CD4-positive, CD25-positive, alpha-beta regulatory T cell (primary cell): ENCODE measurements at regions not wholly inside any gene's neighbourhood (a gene's known extent, or its start where the extent isn't known, plus 50 kb on each side); places are given as distances from the start of the nearest gene placed in this dataset.

Source experiments
- ATAC-seq, 2 donors: fragments of 150-1000 bp; cut with Tn5 transposase; one replicate each; pipeline ENCODE4 v1.10.0; 2021; ENCODE audit warnings: low read depth in 2 of 2, moderate number of reproducible peaks in 2 of 2, moderate library complexity in 1 of 2
- DNase-seq, 3 donors: peaks; one replicate each; pipeline versions ENCODE4 v3.0.0 to v3.0.0-alpha.2; 2012 to 2022; ENCODE audit warnings: mixed read lengths in 1 of 3
- H3K27ac ChIP-seq: one replicate; pipeline ENCODE4 v1.7.0; 2013; ENCODE audit warnings: mild to moderate bottlenecking, low read length; ENCODE audit not compliant: insufficient read depth, poor library complexity, severe bottlenecking
- H3K27me3 ChIP-seq: one replicate; pipeline ENCODE4 v1.7.0; 2013; ENCODE audit warnings: low read length; ENCODE audit not compliant: control insufficient read depth, insufficient read depth
- H3K36me3 ChIP-seq: one replicate; pipeline ENCODE4 v1.7.0; 2013; ENCODE audit warnings: mild to moderate bottlenecking, low read length, moderate library complexity; ENCODE audit not compliant: control insufficient read depth, insufficient read depth
- H3K4me1 ChIP-seq: 2 replicates; pipeline ENCODE4 v1.7.0; 2013; ENCODE audit warnings: mild to moderate bottlenecking, low read length; ENCODE audit not compliant: insufficient read depth, control insufficient read depth, poor library complexity, severe bottlenecking
- H3K4me3 ChIP-seq: one replicate; pipeline ENCODE4 v1.7.0; 2013; ENCODE audit warnings: low read depth, mild to moderate bottlenecking, low read length, moderate library complexity
- H3K9me3 ChIP-seq, 2 experiments: 1 replicate in 1 of 2; 2 replicates in 1 of 2; pipeline ENCODE4 v1.7.0; 2013; ENCODE audit warnings: low read length in 2 of 2, mild to moderate bottlenecking in 1 of 2, moderate library complexity in 1 of 2; ENCODE audit not compliant: control insufficient read depth in 2 of 2
- H3K27ac Mint-ChIP-seq, 3 donors: one replicate each; pipeline ENCODE4 v1.8.0; 2020 to 2022; ENCODE audit warnings: mild to moderate bottlenecking in 3 of 3, mixed read lengths in 3 of 3, moderate library complexity in 2 of 3
- H3K27me3 Mint-ChIP-seq: one replicate; pipeline ENCODE4 v1.8.0; 2022; ENCODE audit warnings: mild to moderate bottlenecking, mixed read lengths
- H3K36me3 Mint-ChIP-seq: one replicate; pipeline ENCODE4 v1.8.0; 2020; ENCODE audit warnings: mixed read lengths
- H3K4me1 Mint-ChIP-seq, 4 donors: one replicate each; pipeline ENCODE4 v1.8.0; 2020 to 2022; ENCODE audit warnings: mixed read lengths in 4 of 4, mild to moderate bottlenecking in 1 of 4
- H3K4me3 Mint-ChIP-seq, 4 donors: one replicate each; pipeline ENCODE4 v1.8.0; 2020 to 2022; ENCODE audit warnings: mild to moderate bottlenecking in 4 of 4, mixed read lengths in 4 of 4, moderate library complexity in 3 of 4
- H3K9me3 Mint-ChIP-seq, 7 donors: one replicate each; pipeline ENCODE4 v1.8.0; 2020 to 2022; ENCODE audit warnings: mixed read lengths in 7 of 7, mild to moderate bottlenecking in 3 of 7, moderate library complexity in 2 of 7

DNA sequence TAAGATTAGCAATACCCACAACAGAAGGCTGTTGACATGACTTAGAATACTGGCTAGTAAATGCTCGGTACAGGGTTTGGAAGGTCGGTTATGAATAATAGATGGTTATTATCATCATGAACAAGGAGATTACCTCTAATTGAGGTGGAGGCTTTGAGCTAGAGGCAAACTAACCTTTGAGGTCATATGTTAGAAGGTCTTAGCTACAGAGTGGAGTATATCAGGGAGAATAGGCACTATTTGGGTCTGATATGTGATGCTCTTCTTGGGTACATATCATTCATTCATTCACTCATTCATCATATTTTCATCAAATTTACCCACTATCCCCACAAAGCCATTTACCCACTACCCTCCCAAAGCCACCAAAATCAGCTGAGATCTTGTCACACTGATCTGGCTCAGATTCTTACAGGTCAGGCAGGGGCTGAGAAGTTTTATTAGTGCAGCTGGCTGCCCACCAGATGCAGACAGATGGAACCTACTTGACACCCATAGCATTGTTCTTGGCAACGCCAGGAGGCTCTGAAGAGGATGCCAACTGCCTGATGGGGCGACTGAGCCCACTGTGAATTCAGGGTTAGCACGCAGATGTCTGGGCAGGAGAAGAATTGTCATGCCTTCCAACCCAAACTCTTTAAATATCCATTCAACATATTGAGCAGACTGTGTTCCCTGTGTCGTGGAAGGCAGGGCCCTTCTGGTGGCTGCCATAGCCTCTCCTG lies 90.2 kb upstream of the SH3PXD2B start:
- H3K4me1 ChIP-seq = no peaks in the 10 kb centered on the region
- H3K9me3 ChIP-seq = no peaks in the 10 kb centered on the region
- H3K27ac ChIP-seq = no peak overlapping the region
- peaks cover 13% of the 10 kb centered on the region for H3K27me3 Mint-ChIP-seq
- H3K9me3 Mint-ChIP-seq = peaks cover 0 to 3% (median 0%) of the 10 kb centered on the region in 7 donors
- DNase-seq = no peak
- no peak overlapping the region for H3K27ac Mint-ChIP-seq
- ATAC-seq = no peak
- no peaks in the 10 kb centered on the region for H3K27me3 ChIP-seq
- H3K36me3 Mint-ChIP-seq = no peaks in the 10 kb centered on the region
- no peaks in the 10 kb centered on the region for H3K36me3 ChIP-seq
- H3K4me3 Mint-ChIP-seq = no peak overlapping the region
- no peak overlapping the region for H3K4me3 ChIP-seq
- no peaks in the 10 kb centered on the region for H3K4me1 Mint-ChIP-seq

DNA sequence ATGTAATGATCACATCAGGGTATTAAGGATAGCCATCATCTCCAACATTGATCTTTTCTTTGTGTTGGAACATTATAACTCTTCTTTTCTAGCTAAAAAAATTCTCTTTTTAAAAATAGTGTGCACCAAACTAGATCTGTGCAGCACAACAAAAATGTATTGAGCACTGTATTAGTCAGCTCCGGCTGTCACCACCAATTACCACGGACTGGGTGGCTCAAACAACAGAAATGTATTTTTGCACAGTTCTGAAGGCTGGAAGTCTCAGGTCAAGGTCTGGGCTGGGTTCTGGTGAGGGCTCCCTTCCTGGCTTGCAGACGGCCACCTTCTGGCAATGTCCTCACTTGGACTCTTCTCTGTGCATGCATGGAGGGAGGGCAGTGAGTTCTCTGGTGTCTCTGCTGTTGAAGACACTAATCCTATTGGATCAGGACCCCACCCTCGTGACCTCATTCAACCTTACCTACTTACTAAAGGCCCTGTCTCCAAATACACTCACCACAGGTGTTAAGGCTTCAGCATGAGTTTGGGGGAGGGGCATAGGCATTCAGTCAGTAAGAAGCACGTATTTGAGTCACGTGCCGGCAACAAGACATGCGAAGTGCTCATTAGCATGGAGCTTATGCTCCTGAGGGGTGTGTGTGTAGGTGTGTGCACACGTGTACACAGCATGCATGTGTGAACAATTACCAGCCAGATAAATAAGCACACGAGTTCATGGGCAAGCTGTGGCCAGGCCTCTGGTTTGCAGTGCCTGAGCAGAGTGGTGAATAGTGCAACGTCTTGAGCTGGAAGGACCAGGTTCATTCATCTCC lies 89.4 kb upstream of the SH3PXD2B start:
- DNase-seq (no peak), ATAC-seq (no peak)
- H3K4me1 ChIP-seq = no peaks in the 10 kb centered on the region
- Mint-ChIP-seq H3K27me3 (peaks cover 16% of the 10 kb centered on the region), H3K4me1 (no peaks in the 10 kb centered on the region), H3K27ac (no peak overlapping the region), H3K36me3 (no peaks in the 10 kb centered on the region), H3K4me3 (no peak overlapping the region), H3K9me3 (peaks cover 0 to 3% (median 0%) of the 10 kb centered on the region in 7 donors)
- no peaks in the 10 kb centered on the region for H3K36me3 ChIP-seq
- H3K27ac ChIP-seq = no peak overlapping the region
- no peak overlapping the region for H3K4me3 ChIP-seq
- peaks cover 2% of the 10 kb centered on the region for H3K27me3 ChIP-seq
- H3K9me3 ChIP-seq = no peaks in the 10 kb centered on the region

DNA sequence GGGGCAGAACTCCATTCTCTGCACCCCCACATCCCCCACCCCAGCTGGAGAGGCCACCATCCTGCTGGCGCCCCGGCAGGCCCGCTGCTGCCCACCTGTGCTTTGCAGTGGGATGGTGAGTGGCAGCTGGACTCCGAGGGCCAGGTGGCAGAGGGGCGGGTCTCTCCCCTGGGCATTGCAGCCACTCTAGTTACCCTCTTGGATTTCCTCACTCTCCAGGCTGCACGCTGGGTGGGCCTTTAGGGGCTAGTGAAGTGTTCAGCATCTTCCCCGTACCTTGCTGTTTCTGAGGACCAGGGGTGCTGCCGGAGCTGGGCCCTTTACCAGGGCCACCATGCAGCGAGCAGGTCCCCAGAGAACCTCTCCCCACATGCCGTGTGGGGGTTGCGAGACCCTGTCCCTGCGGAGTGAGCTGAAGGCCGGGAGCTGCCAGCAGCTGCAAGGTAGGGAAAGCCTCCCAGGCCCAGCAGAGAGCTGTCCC lies 88.4 kb upstream of the SH3PXD2B start:
- peaks cover 16% of the 10 kb centered on the region for H3K27me3 Mint-ChIP-seq
- no peaks in the 10 kb centered on the region for H3K36me3 Mint-ChIP-seq
- Histone ChIP-seq H3K27ac (no peak overlapping the region), H3K4me1 (no peaks in the 10 kb centered on the region), H3K36me3 (no peaks in the 10 kb centered on the region), H3K27me3 (peaks cover 2% of the 10 kb centered on the region), H3K9me3 (no peaks in the 10 kb centered on the region), H3K4me3 (no peak overlapping the region)
- H3K9me3 Mint-ChIP-seq = peaks cover 0 to 3% (median 0%) of the 10 kb centered on the region in 7 donors
- no peak overlapping the region for H3K4me3 Mint-ChIP-seq
- no peak for DNase-seq
- ATAC-seq = no peak
- no peak overlapping the region for H3K27ac Mint-ChIP-seq
- no peaks in the 10 kb centered on the region for H3K4me1 Mint-ChIP-seq

DNA sequence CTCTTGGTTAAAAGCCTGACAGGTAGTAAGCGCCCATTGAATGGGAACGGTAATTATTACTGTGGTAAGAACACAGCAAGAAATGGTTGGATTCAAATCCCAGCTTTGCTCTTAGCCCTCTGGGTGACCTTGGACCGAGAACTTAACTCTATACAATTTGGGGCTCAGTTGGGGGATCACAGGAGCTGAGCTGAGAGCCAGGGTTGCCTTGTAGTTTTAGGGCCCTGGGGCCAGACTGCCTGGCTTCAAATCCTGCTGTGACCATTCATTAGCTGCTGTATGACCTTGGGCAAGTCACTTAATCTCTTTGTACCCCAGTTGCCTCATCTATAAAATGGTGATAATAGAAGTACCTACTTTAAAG lies 87.4 kb upstream of the SH3PXD2B start:
- no peaks in the 10 kb centered on the region for H3K36me3 ChIP-seq
- Mint-ChIP-seq H3K36me3 (no peaks in the 10 kb centered on the region), H3K9me3 (peaks cover 0 to 2% (median 0%) of the 10 kb centered on the region in 7 donors), H3K27me3 (peaks cover 13% of the 10 kb centered on the region), H3K4me1 (no peaks in the 10 kb centered on the region), H3K27ac (no peak overlapping the region), H3K4me3 (no peak overlapping the region)
- H3K4me3 ChIP-seq = no peak overlapping the region
- H3K27ac ChIP-seq = no peak overlapping the region
- no peak for ATAC-seq
- H3K27me3 ChIP-seq = peaks cover 2% of the 10 kb centered on the region
- H3K4me1 ChIP-seq = no peaks in the 10 kb centered on the region
- no peaks in the 10 kb centered on the region for H3K9me3 ChIP-seq
- no peak for DNase-seq

DNA sequence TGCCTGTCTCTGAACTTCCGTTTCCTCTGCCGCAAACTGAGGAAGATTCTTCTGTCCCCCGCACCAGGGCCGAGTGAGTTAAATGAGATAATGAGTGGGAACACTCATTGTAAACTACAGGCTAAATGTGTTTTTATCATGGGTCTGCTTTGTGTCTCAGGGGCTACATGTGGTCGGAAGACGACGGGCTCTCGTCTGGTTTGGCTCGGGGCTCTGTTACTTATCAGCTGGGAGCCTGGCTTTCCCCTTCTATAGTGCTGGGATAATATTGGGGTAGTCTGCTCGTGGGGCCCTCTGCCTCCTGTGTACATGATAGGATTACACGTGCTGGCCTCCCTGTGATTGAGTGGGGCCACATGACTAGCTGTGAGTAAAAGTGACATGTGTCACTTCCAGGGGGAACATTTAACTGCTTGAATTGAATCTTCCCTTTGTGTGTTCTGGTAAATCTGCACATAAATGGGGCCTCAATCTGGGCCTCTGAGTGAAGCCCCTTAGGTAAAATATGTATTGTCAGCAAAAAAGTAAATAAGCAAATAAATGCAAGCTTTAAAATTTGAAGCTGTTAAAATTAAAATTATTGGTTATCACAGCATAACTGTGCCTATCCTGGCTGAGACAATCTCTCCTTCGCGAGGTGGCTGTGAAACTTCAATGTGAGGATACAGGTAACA lies 86.9 kb upstream of the SH3PXD2B start:
- Mint-ChIP-seq H3K27me3 (peaks cover 10% of the 10 kb centered on the region), H3K9me3 (peaks cover 0 to under 1% (median 0%) of the 10 kb centered on the region in 7 donors), H3K27ac (no peak overlapping the region), H3K4me1 (no peaks in the 10 kb centered on the region), H3K4me3 (no peak overlapping the region), H3K36me3 (no peaks in the 10 kb centered on the region)
- no peaks in the 10 kb centered on the region for H3K36me3 ChIP-seq
- H3K4me3 ChIP-seq = no peak overlapping the region
- no peak overlapping the region for H3K27ac ChIP-seq
- no peaks in the 10 kb centered on the region for H3K4me1 ChIP-seq
- ATAC-seq (no peak), DNase-seq (no peak)
- peaks cover 2% of the 10 kb centered on the region for H3K27me3 ChIP-seq
- H3K9me3 ChIP-seq = no peaks in the 10 kb centered on the region

DNA sequence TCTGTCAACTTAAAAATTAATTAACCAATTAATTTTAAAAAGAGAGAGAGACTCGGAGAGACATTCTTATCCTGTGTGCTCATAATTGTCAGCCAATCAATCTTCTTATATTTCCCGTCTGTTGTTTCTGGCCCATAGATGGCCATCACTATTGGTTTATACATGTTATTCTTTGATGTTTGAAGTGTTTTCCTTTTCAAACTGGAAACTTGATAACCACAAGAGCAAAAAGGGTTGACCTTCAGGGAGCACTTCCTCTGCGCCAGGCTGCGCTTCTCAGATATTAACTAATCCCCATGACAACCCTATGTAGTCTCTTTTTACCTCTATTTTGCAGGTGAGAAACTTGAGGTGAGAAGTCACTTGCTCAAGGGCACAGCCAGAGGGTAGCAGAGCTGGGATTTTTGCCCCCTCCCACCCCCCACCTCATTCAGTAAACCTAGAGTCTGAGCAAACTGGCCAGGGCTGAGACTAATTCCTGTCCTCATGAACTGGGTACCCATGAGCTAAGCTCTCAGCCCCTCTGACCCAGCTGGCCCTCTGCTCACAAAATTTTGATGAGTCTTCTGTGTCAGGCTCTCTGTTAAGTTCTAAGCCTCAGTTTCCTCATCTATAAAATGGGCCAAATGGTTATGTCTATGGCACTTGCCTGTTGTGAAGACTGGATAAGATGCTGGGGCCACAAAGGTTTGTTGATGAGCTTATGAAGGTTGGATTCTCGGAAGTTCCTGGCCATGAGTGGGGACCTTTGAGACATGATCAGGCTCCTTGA lies 86.0 kb upstream of the SH3PXD2B start:
- H3K9me3 Mint-ChIP-seq = no peaks in the 10 kb centered on the region
- Histone ChIP-seq H3K4me1 (no peaks in the 10 kb centered on the region), H3K27ac (no peak overlapping the region), H3K9me3 (no peaks in the 10 kb centered on the region), H3K4me3 (no peak overlapping the region), H3K36me3 (no peaks in the 10 kb centered on the region), H3K27me3 (peaks cover 4% of the 10 kb centered on the region)
- no peaks in the 10 kb centered on the region for H3K4me1 Mint-ChIP-seq
- no peak overlapping the region for H3K4me3 Mint-ChIP-seq
- no peaks in the 10 kb centered on the region for H3K36me3 Mint-ChIP-seq
- no peak for DNase-seq
- H3K27ac Mint-ChIP-seq = no peak overlapping the region
- ATAC-seq = no peak
- H3K27me3 Mint-ChIP-seq = peaks cover 11% of the 10 kb centered on the region

DNA sequence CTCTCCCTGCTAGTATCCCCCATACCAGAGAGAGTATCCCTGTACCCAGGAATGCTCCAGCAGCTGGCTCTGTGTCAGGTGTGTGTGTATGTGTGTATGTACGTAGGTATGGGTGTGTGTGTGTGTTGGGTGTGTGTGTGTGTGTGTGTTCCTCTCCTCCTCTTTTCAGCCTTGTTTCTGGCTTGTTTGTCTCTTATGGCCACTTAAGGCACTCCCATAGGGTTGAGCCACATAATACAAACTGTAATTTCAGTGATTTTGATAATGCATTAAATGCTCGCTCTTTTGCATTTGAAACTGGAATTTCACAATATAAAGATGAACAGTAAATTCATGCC lies 80.8 kb upstream of the SH3PXD2B start:
- Histone ChIP-seq H3K27ac (no peak overlapping the region), H3K27me3 (peaks cover 4% of the 10 kb centered on the region), H3K36me3 (no peaks in the 10 kb centered on the region), H3K4me3 (no peak overlapping the region), H3K4me1 (no peaks in the 10 kb centered on the region), H3K9me3 (no peaks in the 10 kb centered on the region)
- H3K36me3 Mint-ChIP-seq = no peaks in the 10 kb centered on the region
- no peaks in the 10 kb centered on the region for H3K4me1 Mint-ChIP-seq
- peaks cover 0 to 4% (median 0%) of the 10 kb centered on the region in 7 donors for H3K9me3 Mint-ChIP-seq
- ATAC-seq (no peak), DNase-seq (no peak)
- no peak overlapping the region for H3K27ac Mint-ChIP-seq
- no peak overlapping the region for H3K4me3 Mint-ChIP-seq
- peaks cover 14% of the 10 kb centered on the region for H3K27me3 Mint-ChIP-seq
